Glutamatergic neuron (in vitro differentiated cells): ENCODE measurements at regions not wholly inside any gene's neighbourhood (a gene's known extent, or its start where the extent isn't known, plus 50 kb on each side); places are given as distances from the start of the nearest gene placed in this dataset.

ENCODE experiments used
- DNase-seq: peaks from one replicate; pipeline ENCODE4 v3.0.0; 2022
- H3K27ac Mint-ChIP-seq: one replicate; pipeline ENCODE4 v1.8.0; 2020; ENCODE audit warnings: mild to moderate bottlenecking, mixed read lengths, inconsistent platforms; ENCODE audit not compliant: unreplicated experiment
- H3K27me3 Mint-ChIP-seq: one replicate; pipeline ENCODE4 v1.8.0; 2020; ENCODE audit warnings: mild to moderate bottlenecking, moderate library complexity, mixed read lengths, inconsistent platforms; ENCODE audit not compliant: unreplicated experiment
- H3K36me3 Mint-ChIP-seq: one replicate; pipeline ENCODE4 v1.8.0; 2020; ENCODE audit warnings: mild to moderate bottlenecking, mixed read lengths, inconsistent platforms; ENCODE audit not compliant: unreplicated experiment
- H3K4me1 Mint-ChIP-seq: one replicate; pipeline ENCODE4 v1.8.0; 2020; ENCODE audit warnings: mild to moderate bottlenecking, low read depth, mixed read lengths, inconsistent platforms; ENCODE audit not compliant: unreplicated experiment
- H3K4me3 Mint-ChIP-seq: one replicate; pipeline ENCODE4 v1.8.0; 2020; ENCODE audit warnings: mild to moderate bottlenecking, mixed read lengths, inconsistent platforms; ENCODE audit not compliant: unreplicated experiment
- H3K9me3 Mint-ChIP-seq: one replicate; pipeline ENCODE4 v1.8.0; 2020; ENCODE audit warnings: mild to moderate bottlenecking, moderate library complexity, mixed read lengths, inconsistent platforms; ENCODE audit not compliant: unreplicated experiment
- TF ChIP-seq, protein P1 (sequence below): fragments of 200-600 bp; sonication (generic); IDR thresholded peaks from one replicate; pipeline ENCODE4 v1.5.0; 2021; ENCODE audit not compliant: partially characterized antibody, unreplicated experiment

GRCh38 chr3:76723366-76723765 is 316.5 kb upstream of the ROBO2 start:
- Mint-ChIP-seq H3K36me3 (no peaks in the 10 kb centered on the region), H3K27ac (no peak overlapping the region), H3K4me1 (no peaks in the 10 kb centered on the region), H3K4me3 (no peak overlapping the region), H3K9me3 (peaks cover 2% of the 10 kb centered on the region), H3K27me3 (peaks cover 2% of the 10 kb centered on the region)
- TF ChIP-seq, protein P1, sequence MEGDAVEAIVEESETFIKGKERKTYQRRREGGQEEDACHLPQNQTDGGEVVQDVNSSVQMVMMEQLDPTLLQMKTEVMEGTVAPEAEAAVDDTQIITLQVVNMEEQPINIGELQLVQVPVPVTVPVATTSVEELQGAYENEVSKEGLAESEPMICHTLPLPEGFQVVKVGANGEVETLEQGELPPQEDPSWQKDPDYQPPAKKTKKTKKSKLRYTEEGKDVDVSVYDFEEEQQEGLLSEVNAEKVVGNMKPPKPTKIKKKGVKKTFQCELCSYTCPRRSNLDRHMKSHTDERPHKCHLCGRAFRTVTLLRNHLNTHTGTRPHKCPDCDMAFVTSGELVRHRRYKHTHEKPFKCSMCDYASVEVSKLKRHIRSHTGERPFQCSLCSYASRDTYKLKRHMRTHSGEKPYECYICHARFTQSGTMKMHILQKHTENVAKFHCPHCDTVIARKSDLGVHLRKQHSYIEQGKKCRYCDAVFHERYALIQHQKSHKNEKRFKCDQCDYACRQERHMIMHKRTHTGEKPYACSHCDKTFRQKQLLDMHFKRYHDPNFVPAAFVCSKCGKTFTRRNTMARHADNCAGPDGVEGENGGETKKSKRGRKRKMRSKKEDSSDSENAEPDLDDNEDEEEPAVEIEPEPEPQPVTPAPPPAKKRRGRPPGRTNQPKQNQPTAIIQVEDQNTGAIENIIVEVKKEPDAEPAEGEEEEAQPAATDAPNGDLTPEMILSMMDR: no peak
- DNase-seq: no peak

- H3K27me3 Mint-ChIP-seq: peaks cover 2% of the 10 kb centered on the region
- TF ChIP-seq, protein P1: peak; percentile 36
- H3K4me3 Mint-ChIP-seq: no peak overlapping the region
- H3K4me1 Mint-ChIP-seq: no peaks in the 10 kb centered on the region
- H3K27ac Mint-ChIP-seq: no peak overlapping the region
- H3K9me3 Mint-ChIP-seq: peaks cover 2% of the 10 kb centered on the region
- no peaks in the 10 kb centered on the region for H3K36me3 Mint-ChIP-seq
- DNase-seq: no peak
Measured at GRCh38 chr3:76724075-76724474, 315.8 kb upstream of the ROBO2 start.

DNA sequence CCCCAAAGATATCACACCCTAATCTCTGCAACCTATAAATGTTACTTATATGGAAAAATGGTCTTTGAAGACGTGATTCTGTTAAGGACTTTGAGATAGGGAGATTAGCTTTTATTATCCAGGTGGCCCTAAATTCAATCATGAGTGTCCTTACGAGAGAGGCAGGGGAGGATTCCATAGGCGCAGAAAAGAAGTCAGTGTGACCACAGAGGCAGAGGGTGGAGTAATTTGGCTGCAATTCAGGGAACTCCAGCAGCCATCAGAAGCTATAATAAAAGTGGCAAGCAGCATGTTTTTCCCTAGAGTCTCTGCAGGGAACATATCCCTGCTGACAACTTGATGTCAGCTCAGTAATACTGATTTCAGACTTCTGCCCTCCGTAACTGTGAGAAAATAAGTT is 315.2 kb upstream of the ROBO2 start:
- no peaks in the 10 kb centered on the region for H3K36me3 Mint-ChIP-seq
- no peak overlapping the region for H3K4me3 Mint-ChIP-seq
- H3K27ac Mint-ChIP-seq: no peak overlapping the region
- no peaks in the 10 kb centered on the region for H3K4me1 Mint-ChIP-seq
- TF ChIP-seq, protein P1: no peak
- peaks cover 2% of the 10 kb centered on the region for H3K27me3 Mint-ChIP-seq
- H3K9me3 Mint-ChIP-seq: peaks cover 2% of the 10 kb centered on the region
- DNase-seq: no peak

DNA sequence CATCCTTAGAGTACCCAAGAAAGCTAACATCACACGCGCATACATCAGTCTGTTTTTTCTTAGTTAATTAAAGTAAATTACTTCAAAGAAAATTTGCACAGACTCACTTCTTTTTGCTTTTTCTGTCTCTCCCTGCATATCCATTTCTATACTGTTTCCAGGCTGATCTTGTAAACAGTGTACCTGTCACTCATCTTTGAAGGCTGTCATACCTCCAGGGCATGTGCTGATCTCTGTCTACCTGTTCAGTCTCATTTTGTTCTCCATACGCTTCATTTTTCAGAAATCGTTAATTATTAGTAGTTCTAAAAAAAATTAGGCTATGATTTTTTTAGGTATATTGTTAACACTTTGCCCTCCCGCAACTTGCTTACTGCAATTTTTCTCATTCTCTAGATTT is 313.9 kb upstream of the ROBO2 start:
- TF ChIP-seq, protein P1: no peak
- Mint-ChIP-seq H3K36me3 (no peaks in the 10 kb centered on the region), H3K4me1 (no peaks in the 10 kb centered on the region), H3K4me3 (no peak overlapping the region), H3K9me3 (peaks cover 2% of the 10 kb centered on the region), H3K27me3 (peaks cover 2% of the 10 kb centered on the region), H3K27ac (no peak overlapping the region)
- no peak for DNase-seq

DNA sequence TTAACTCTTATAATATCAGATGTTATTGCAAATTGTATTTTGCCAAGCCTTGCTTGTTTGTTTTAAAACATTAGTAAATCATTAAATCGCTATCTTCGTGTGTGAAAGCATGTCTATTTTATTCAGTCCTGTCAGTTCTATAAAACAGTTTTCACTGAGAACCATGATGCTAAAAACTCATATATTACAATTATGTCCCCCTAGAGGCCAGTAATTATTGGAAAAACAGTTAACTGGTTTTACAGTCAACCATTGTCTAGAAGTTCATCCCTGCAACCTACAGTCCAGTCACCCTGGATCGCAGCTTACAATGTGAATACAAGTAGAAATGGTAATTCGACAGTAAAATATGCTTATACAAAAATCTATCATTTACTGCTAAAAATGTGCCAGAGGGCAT is 311.5 kb upstream of the ROBO2 start:
- H3K9me3 Mint-ChIP-seq: peaks cover 2% of the 10 kb centered on the region
- peaks cover 2% of the 10 kb centered on the region for H3K27me3 Mint-ChIP-seq
- DNase-seq: no peak
- H3K4me1 Mint-ChIP-seq: no peaks in the 10 kb centered on the region
- H3K27ac Mint-ChIP-seq: no peak overlapping the region
- no peak overlapping the region for H3K4me3 Mint-ChIP-seq
- TF ChIP-seq, protein P1: no peak
- no peaks in the 10 kb centered on the region for H3K36me3 Mint-ChIP-seq
